HG02798 (cell line): ENCODE measurements at regions not wholly inside any gene's neighbourhood (a gene's known extent, or its start where the extent isn't known, plus 50 kb on each side); places are given as distances from the start of the nearest gene placed in this dataset.
"Not testable (repeated sequence)": the region's sequence is repeated elsewhere in the genome, so short reads cannot be mapped to it uniquely, and the experiment has no call there.

ENCODE experiments used
- ATAC-seq: cut with Tn5 transposase; IDR thresholded peaks from one replicate; pipeline ENCODE4 v1.9.1; 2021; ENCODE audit warnings: mild to moderate bottlenecking; ENCODE audit not compliant: unreplicated experiment, poor library complexity

DNA sequence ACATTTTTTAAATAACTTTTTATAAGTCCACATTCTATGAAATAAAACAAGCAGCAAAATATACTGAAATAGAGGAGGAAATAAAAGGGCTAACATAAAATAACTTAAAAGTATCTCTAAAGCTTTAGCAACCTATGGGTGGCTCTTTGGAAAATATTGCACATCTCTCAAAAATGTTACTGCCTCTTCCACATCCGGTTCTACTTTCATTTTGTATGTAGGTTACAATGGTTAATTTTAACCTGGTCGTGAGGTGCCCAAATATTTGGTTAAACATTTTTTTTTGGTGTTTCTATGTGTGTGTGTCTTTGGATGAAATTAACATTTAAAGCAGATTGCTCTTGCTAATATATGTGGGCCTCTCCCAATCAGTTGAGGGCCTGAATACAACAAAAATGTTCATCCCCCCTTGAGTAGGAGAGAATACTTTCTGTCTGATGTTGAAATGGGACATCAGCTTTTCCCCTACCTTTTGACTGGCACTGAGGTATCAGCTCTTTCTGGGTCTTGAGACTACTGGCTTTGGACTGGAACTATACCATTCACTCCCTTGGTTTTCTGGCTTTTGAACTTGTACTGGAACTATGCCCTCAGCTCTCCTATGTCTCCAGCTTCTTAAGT, 353.0 kb downstream of the ADAM29 start:
- peak; percentile 80 for ATAC-seq

- ATAC-seq: no peak
Measured at GRCh38 chr4:175273995-175274753, 356.0 kb downstream of the ADAM29 start.

GRCh38 chr4:175277816-175278215, 359.7 kb downstream of the ADAM29 start:
- no peak for ATAC-seq

- no peak for ATAC-seq
Measured at GRCh38 chr4:175280153-175280552, 362.0 kb downstream of the ADAM29 start.

DNA sequence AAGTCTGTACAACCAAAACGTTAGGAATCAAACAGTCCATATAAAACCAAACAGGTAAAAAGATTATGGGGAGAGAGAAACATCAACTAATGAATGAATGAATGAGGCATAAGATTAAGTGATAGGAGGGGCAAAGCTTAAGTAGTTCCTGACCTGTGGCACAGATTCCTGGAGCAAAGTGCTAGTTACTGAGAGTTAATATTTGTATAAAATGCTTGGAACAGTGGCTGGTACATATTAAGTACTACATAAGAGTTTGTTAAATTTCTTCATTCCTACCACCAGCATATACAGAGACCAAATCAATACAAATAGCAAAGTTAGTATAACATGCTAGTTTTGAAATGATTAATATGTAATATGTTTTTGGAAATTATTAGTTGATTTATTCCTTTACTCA, 363.7 kb downstream of the ADAM29 start:
- ATAC-seq: no peak

GRCh38 chr4:175282407-175282806, 364.2 kb downstream of the ADAM29 start:
- ATAC-seq: no peak

DNA sequence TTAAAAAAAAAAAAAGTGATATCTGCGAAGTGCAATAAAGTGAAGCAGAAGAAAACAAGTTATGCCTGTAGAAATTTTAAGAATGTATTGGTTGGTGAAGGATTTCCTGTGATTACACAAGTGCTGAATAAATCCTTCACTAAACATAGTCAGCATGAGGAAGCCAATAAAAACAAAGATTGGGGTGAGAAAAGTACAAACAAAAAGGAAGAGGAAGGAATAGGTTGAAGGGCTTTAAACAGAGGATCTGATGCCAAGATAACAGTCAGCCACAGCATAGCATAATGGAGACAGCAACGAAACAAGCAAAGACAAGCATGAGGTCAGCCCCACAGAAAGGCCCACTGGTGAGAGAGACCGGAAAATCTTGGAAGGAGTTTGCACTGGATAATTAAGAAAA, 372.2 kb downstream of the ADAM29 start:
- ATAC-seq: no peak

GRCh38 chr4:175297965-175298565, 379.9 kb downstream of the ADAM29 start:
- no peak for ATAC-seq

DNA sequence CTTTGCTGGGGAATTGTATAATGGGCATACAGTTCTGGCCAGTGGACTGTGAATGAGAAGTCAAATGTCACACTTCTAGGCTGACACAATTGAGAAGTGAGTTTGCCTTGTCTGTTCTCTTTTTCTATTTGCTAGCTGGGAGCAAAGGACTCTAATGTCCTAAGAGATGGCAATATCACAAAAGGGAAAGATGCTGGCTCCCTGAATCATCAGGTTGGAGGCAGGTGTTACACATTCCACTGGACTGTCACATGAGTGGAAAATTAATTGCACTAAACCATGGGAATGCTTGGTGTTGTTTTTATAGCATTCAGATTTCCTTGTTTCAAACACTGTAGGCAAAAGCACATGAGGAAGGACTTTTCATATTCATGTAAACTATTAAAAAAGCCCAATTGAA, 388.3 kb downstream of the ADAM29 start:
- ATAC-seq: no peak

GRCh38 chr4:175307326-175307725, 389.2 kb downstream of the ADAM29 start:
- no peak for ATAC-seq

- no peak for ATAC-seq
Measured at GRCh38 chr4:175308236-175308635, 390.1 kb downstream of the ADAM29 start.

DNA sequence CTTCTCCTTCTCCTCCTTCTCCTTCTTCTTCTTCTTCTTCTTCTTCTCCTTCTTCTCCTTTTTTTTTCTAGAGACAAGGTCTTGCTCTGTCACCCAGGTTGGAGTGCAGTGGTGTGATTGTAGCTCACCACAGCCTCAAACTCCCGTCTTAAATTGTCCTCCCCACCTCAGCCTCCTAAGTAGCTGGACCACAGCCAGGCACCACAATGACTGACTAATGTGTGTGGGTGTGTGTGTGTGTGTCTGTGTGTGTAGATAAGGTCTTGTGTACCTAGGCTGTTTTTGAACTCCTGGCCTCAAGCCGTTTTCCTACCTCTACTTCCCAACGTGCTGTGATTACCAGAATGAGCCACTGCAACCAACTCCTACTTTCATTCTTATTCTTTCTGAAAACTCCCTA, 390.9 kb downstream of the ADAM29 start:
- ATAC-seq: no peak

DNA sequence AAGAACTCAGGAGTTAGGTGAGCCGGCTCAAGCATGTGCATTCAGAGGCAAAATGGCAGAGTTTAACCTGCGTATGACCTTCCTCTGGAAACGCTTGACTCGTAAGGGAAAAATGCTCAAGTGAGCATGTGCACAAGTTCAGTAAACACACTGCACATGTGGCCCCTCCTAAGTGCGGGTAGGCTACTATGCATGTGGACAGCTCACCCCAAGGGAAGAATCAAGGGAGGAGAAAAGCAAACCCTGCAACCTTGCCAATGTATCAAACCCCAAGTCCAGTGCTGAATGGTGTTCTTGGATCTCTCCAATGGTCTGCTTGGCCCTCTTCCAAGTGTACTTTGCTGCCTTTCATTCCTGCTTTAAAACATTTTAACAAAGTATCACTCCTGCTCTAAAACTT, 407.1 kb downstream of the ADAM29 start:
- ATAC-seq: no peak

DNA sequence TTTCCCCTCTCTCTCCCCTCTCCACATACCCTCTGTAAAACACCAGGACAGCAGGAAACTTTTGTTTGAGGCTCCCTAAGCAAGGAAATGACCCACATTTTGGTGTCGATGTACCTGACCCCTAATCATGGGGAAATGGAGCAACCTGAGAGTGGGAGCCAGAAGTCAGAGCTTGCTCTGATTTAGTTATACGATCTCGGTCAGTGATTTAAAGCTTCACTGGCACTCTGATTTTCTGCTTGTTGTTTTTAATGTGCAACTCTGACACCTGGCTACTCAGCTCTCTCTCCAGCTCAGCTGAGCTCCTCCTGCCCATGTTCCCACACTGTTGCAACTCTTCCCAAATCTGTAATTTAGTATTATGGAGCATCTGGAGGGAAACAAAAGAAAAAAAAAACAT, 408.6 kb downstream of the ADAM29 start:
- ATAC-seq: no peak

DNA sequence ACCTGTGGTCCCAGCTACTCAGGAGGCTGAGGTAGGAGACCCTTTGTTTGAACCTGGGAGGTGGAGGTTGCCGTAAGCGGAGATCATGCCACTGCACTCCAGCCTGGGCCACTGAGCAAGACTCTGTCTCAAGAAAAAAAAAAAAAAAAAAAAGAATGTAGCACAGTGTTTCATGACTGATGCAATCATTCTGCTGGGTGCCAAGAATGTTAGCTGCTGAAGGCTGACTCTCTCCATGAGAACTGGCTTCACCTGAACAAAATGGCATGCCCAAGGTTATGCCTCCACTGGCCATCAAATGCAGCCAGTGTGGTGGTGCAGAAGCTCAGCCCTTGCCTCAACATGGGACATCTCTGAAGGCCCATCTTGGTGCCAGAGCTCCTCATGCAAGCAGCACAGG, 412.1 kb downstream of the ADAM29 start:
- ATAC-seq: no peak

DNA sequence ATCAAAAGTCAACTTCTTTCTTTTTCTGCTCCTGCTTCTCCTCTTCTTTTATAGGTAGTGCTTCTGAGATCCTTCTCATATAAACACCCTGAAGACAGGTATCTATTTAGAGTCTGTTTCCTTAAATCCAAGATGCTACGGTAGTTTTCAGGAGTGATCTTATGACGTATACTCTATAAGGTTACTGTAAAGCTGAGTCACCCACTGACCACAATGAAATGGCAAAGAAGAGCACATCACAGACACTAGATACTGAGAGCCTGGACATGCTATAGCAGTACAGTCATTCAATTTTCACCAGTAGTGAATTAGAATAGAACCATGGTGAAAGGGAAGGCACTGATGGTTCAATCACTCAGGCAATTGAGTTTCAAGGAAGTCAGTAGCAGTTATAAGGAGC, 412.5 kb downstream of the ADAM29 start:
- no peak for ATAC-seq

DNA sequence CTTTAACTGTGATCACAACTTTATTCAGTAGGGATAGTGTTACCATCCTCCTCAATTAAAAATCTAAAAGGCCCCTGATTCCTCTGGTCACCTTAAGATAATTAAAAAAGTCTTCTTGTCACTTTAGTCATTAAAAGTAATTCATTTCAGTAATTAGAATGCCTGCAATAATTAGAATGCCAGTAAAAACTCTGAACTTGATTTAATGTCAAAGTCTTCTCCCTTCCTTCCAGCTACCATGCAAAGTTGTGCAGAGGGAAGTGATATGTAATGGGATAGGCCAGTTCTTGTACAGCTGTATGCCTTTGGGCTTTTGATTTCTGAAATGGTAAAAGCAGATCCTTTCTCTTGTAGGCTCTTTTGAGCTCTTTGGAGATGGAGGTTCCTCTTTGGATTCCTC, 417.2 kb downstream of the ADAM29 start:
- ATAC-seq: no peak

GRCh38 chr4:175336570-175336969, 418.4 kb downstream of the ADAM29 start:
- ATAC-seq: not testable (repeated sequence)

- ATAC-seq: no peak
Measured at GRCh38 chr4:175339100-175339707, 421.0 kb downstream of the ADAM29 start.

DNA sequence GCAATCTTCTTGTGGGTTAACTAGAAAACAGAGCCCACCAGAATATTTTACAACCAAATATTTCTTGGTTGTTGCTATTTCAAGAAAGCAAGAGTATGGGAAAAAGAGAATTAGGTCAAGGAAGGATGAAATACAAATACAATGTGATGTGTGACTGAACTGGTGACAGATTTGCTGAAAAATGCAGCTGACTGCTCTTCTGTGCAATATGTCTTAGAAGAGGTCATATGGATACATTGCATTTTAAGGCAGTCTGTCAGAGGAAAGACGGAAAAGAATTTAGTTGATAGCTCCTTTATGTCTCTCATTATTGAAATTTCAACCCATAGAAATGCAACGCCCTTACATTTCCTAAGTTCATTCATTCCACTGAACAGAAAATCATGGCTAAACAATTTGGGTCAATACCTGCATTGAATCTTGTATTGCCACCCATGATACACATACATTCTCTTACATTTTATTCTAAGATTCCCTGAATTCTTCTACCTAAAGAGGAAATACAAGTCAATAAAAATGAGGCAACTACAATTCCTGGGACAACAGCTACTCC, 423.1 kb downstream of the ADAM29 start:
- ATAC-seq: no peak

DNA sequence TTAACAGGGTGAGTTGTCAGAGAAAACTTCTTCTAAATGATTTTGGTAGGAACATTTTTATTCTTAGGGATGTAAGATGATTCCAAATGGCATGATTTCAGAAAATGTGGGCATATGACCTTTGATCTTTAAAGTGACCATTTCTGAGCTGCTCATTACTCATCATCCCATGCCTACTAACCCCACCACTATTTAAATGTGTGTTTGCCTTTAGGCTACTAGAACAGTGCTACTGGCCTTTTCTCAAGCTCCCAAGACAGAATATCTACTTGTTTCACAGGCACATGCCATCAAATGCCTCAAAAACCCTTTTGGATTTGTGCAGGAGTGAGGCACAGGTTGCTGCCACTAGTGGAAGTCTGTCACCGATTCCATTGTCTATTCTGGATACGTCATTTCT, 428.2 kb downstream of the ADAM29 start:
- ATAC-seq: no peak
